RWPE2 (cell line): ENCODE measurements at regions not wholly inside any gene's neighbourhood (a gene's known extent, or its start where the extent isn't known, plus 50 kb on each side); places are given as distances from the start of the nearest gene placed in this dataset.
"Not testable (repeated sequence)": the region's sequence is repeated elsewhere in the genome, so short reads cannot be mapped to it uniquely, and the experiment has no call there.

Source experiments
- ATAC-seq: fragments of 200-7000 bp; cut with Tn5 transposase; 3 replicates; pipeline ENCODE4 v1.9.1; 2021; ENCODE audit warnings: low read depth
- DNase-seq: peaks from one replicate; pipeline ENCODE4 v3.0.0-alpha.2; 2020; ENCODE audit warnings: low spot score
- H3K27ac ChIP-seq: fragments of 450-650 bp; 2 replicates; pipeline ENCODE4 v1.5.1; 2017; ENCODE audit warnings: mild to moderate bottlenecking; ENCODE audit not compliant: poor library complexity, severe bottlenecking
- H3K27me3 ChIP-seq: fragments of 250-450 bp; sonication (Bioruptor Pico); 2 replicates; pipeline ENCODE4 v1.5.1; 2021; ENCODE audit warnings: mild to moderate bottlenecking, moderate library complexity; ENCODE audit not compliant: insufficient read depth, poor library complexity, severe bottlenecking
- H3K36me3 ChIP-seq: fragments of 250-450 bp; sonication (Bioruptor Pico); 2 replicates; pipeline ENCODE4 v1.5.1; 2020; ENCODE audit warnings: low read depth, mild to moderate bottlenecking, moderate library complexity
- H3K4me1 ChIP-seq: fragments of 250-450 bp; sonication (Bioruptor Pico); 2 replicates; pipeline ENCODE4 v1.5.1; 2021; ENCODE audit warnings: mild to moderate bottlenecking, moderate library complexity; ENCODE audit not compliant: insufficient read depth, poor library complexity, severe bottlenecking
- H3K4me3 ChIP-seq: fragments of 250-450 bp; sonication (Bioruptor Pico); 2 replicates; pipeline ENCODE4 v1.5.1; 2021; ENCODE audit warnings: mild to moderate bottlenecking, moderate library complexity; ENCODE audit not compliant: severe bottlenecking
- H3K9me3 ChIP-seq: fragments of 250-450 bp; sonication (Bioruptor Pico); 2 replicates; pipeline ENCODE4 v1.5.1; 2021; ENCODE audit warnings: mild to moderate bottlenecking, moderate library complexity; ENCODE audit not compliant: severe bottlenecking
- TF ChIP-seq, protein P1 (sequence below): fragments of 450-650 bp; IDR thresholded peaks from one replicate; pipeline ENCODE4 v1.5.1; 2017; ENCODE audit warnings: mild to moderate bottlenecking, moderate library complexity; ENCODE audit not compliant: poor library complexity, severe bottlenecking

DNA sequence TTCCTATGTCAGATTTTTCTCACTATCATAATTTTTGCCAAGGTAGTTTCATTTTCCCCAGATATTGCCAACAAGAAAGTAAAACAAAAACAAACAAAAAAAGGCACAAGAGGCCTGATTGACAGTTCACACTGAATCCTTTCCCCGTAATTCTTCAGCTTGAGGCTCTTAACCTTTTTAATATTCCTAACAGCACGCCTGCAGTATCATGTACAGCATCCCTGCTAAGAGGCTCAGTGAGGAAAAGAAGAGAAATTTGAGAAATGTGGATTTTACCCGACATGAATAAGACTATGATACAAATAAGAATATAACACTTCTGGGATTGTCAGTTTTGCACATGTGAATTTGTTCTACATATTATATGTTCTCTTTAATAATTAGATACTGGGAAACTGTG lies 182.4 kb upstream of the CDK1 start:
- Histone ChIP-seq H3K36me3 (no peaks in the 10 kb centered on the region), H3K4me3 (no peak overlapping the region), H3K27ac (no peak overlapping the region), H3K4me1 (no peaks in the 10 kb centered on the region), H3K27me3 (no peaks in the 10 kb centered on the region), H3K9me3 (no peaks in the 10 kb centered on the region)
- DNase-seq (no peak), ATAC-seq (no peak)
- TF ChIP-seq, protein P1, sequence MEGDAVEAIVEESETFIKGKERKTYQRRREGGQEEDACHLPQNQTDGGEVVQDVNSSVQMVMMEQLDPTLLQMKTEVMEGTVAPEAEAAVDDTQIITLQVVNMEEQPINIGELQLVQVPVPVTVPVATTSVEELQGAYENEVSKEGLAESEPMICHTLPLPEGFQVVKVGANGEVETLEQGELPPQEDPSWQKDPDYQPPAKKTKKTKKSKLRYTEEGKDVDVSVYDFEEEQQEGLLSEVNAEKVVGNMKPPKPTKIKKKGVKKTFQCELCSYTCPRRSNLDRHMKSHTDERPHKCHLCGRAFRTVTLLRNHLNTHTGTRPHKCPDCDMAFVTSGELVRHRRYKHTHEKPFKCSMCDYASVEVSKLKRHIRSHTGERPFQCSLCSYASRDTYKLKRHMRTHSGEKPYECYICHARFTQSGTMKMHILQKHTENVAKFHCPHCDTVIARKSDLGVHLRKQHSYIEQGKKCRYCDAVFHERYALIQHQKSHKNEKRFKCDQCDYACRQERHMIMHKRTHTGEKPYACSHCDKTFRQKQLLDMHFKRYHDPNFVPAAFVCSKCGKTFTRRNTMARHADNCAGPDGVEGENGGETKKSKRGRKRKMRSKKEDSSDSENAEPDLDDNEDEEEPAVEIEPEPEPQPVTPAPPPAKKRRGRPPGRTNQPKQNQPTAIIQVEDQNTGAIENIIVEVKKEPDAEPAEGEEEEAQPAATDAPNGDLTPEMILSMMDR, result no peak

DNA sequence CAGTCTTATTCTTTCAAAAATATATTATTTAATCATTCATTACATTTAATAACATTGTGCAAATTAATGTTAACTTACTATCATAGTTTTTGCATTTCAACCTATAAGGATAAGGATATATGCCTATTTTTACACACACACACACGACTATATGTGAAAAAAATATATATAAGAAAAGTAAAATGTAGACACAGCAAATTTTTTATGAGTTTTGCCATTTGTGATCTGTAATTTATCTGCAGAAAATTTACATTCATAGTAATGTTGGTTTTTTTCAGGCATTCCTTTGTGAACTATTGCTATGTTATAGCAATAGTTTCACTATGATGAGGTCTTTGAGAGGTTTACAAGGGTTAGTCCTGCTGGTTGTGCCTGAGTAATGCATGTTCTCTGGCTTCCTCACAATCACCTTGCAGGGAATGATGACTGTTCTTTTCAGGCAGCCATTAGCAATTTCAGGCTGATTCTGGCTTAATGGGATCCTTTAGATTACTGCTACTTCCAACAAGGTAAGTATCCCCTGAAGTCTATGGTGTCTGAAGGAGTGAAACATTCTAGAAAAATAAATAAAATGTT lies 183.7 kb upstream of the CDK1 start:
- H3K9me3 ChIP-seq, result no peaks in the 10 kb centered on the region
- no peak overlapping the region for H3K27ac ChIP-seq
- DNase-seq (no peak), ATAC-seq (0 out of 3 replicates have a peak, but pooled peaks have one; percentile 31)
- H3K4me3 ChIP-seq, result no peak overlapping the region
- TF ChIP-seq, protein P1, result no peak
- H3K36me3 ChIP-seq, result no peaks in the 10 kb centered on the region
- no peaks in the 10 kb centered on the region for H3K27me3 ChIP-seq
- H3K4me1 ChIP-seq, result no peaks in the 10 kb centered on the region

DNA sequence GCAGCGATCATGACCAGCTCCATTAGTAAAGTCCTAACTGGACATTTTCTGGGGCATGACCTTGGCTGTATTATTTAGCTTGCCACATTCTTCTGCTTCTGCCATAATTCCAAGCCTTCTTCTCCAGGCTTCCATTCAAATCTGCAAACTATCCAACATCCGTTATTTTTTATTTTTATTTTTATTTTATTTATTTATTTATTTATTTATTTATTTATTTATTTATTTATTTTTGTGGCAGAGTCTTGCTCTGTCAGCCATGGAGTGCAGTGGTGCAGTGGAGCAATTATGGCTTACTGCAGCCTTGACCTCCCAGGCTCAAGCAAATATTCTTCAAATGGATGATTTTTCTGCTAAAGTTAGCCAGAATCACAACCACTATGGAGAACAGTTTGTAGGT lies 187.2 kb upstream of the CDK1 start:
- H3K36me3 ChIP-seq, result no peaks in the 10 kb centered on the region
- ATAC-seq, result no peak

DNA sequence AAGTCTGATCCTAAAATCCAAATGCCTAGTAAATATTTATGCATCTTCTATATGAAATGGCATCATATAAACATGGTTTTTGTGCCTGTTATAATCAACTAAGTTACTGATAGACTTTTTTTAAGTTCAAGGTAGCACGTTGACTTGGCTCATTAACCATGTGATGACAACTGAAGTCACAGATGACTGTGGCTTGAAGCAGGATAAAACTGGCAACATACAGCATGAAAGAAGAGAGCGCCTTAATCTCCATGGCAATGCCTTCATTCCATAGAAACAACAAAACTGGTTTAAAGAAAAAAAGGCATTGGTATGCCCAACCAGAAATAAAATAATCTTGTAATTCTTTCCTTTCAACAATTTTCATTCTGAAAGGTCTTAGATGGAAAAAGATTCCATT lies 188.9 kb upstream of the CDK1 start:
- Histone ChIP-seq H3K4me1 (no peaks in the 10 kb centered on the region), H3K36me3 (no peaks in the 10 kb centered on the region), H3K27ac (no peak overlapping the region), H3K27me3 (no peaks in the 10 kb centered on the region), H3K9me3 (no peaks in the 10 kb centered on the region), H3K4me3 (no peak overlapping the region)
- ATAC-seq, result no peak
- TF ChIP-seq, protein P1, result no peak
- DNase-seq, result no peak

More for the DNA sequence above, 187.2 kb upstream of the CDK1 start:
- Histone ChIP-seq H3K9me3 (no peaks in the 10 kb centered on the region), H3K4me3 (no peak overlapping the region), H3K27me3 (no peaks in the 10 kb centered on the region), H3K4me1 (no peaks in the 10 kb centered on the region), H3K27ac (no peak overlapping the region)
- DNase-seq, result no peak
- TF ChIP-seq, protein P1, result no peak

DNA sequence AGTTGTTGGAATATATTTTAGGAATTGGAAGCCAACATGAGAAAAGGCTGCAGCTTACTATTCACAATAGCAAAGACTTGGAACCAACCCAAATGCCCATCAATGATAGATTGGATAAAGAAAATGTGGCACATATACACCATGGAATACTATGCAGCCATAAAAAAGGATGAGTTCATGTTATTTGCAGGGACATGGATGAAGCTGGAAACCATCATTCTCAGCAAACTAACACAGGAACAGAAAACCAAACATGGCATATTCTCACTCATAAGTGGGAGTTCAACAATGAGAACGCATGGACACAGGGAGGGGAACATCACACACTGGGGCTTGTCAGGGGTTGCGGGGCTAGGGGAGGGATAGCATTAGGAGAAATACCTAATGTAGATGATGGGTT lies 192.1 kb upstream of the ANK3 start:
- not testable (repeated sequence) for DNase-seq, H3K4me3 ChIP-seq, H3K36me3 ChIP-seq, H3K4me1 ChIP-seq, H3K9me3 ChIP-seq, H3K27me3 ChIP-seq, H3K27ac ChIP-seq, ATAC-seq
